AG08395 (cell line): ENCODE measurements at regions not wholly inside any gene's neighbourhood (a gene's known extent, or its start where the extent isn't known, plus 50 kb on each side); places are given as distances from the start of the nearest gene placed in this dataset.

ENCODE experiments used
- DNase-seq: peaks from one replicate; pipeline ENCODE4 v3.0.0; 2012; ENCODE audit warnings: mixed read lengths, low spot score

- no peak for DNase-seq
These were observed 513.1 kb downstream of the KCNH5 start for GRCh38 chr14:62532181-62532580.

- DNase-seq: no peak
These were observed 498.3 kb downstream of the KCNH5 start for GRCh38 chr14:62546862-62547474.

- no peak for DNase-seq
These were observed 487.8 kb downstream of the KCNH5 start for GRCh38 chr14:62557416-62557815.

GRCh38 chr14:62558451-62558850, 486.8 kb downstream of the KCNH5 start:
- DNase-seq: no peak

- no peak for DNase-seq
These were observed 460.0 kb downstream of the KCNH5 start for GRCh38 chr14:62585247-62585646.

- no peak for DNase-seq
These were observed 452.4 kb downstream of the KCNH5 start for GRCh38 chr14:62592877-62593276.

DNA sequence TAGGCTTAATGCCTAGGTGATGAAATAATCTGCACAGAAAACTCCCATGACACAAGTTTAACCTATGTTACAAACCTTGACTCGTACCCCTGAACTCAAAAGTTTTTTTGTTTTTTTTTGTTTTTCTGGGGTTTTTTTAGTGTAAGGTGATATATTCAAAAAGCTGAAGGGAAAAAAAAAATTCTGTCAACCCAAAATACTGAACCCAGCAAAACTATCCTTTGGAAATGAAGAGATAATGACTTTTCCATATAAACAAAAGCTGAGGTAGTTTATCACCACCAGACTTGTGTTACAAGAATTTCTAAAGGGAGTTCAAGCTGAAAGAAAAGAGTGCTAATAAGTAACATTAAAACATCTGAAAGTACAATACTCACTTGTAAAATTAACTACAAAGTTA, 448.1 kb downstream of the KCNH5 start:
- no peak for DNase-seq

GRCh38 chr14:62599616-62600385, 445.5 kb downstream of the KCNH5 start:
- no peak for DNase-seq

GRCh38 chr14:62602712-62603111, 442.5 kb downstream of the KCNH5 start:
- no peak for DNase-seq

DNA sequence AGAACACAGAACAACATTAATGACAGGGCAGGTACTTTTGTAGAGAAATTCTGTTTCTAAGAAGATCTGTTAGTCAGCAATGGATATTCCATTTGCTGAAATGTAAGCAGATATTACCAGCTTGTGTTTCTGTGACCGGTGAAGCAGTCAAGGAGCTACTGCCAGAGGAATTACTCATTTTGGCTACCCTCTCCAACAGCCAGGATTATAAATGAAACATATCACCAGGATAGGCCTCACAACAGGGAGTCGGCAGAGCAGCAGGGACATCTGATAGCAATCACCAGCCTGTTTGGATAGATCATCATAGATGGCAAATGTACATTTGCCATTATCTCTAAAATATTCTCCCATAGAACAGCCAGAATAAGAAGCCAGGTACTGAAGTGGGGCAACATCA, 440.7 kb downstream of the KCNH5 start:
- no peak for DNase-seq

DNA sequence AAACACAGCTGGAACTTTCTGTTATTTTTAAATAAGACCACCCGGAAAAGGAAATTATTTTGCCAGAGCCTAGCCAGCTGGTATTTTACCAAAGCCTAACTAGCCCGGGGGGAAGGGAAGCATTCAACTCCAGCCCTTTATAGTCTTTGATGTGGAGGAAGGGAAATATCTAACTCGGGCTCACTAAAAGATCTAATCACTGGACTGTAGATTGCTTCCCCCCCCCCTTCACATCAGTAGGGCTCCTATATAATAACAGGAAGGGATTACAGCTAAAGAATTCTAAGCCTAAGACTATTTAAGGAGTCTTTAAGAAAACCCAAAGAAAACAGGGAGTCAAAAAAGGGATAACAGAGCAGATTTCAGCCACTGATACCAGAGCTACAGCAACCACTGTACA, 431.1 kb downstream of the KCNH5 start:
- DNase-seq: no peak

GRCh38 chr14:62616668-62617067, 428.6 kb downstream of the KCNH5 start:
- no peak for DNase-seq

DNA sequence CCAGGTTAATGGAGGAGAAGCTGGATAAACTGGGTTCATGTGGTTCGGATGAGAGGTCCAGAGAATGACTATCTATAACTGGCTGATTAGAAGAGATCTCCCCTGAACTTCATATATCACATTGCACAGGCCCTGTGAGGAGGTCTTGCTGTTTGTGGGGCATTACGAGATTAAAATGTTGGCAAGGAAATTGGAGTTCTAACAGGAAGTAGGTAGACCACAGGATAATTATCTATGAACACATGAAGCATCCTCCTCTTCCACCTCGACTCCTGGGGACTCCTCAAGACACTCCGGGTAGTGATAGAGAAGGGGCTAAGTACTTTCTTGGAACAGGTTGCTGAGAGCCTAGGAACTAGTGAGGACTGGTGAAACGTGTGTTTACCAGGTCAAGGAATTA, 418.8 kb downstream of the KCNH5 start:
- DNase-seq: no peak

- DNase-seq: no peak
These were observed 416.0 kb downstream of the KCNH5 start for GRCh38 chr14:62629176-62629725.

DNA sequence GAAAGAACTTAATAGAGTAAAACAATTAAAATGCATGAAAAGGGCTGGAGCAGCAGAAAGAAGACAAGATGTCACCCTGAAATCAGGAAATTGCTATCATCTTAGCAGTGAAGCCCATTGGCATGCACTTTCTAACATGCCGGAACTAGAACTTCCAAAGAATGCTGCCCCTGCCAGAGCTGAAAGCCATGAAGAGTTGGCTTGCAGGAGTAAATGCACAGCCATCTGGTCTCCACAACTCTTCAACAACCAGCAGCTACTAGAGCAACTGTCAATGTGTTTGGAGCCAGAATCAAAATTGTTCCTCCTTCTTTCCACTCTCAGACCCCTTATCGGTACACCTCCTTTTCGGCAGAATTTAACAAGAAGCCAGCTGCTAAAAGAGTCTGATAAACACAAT, 414.1 kb downstream of the KCNH5 start:
- no peak for DNase-seq

- DNase-seq: no peak
These were observed 412.5 kb downstream of the KCNH5 start for GRCh38 chr14:62632771-62633170.

- no peak for DNase-seq
These were observed 399.6 kb downstream of the KCNH5 start for GRCh38 chr14:62645649-62646048.
